ENCODE measurements at regions not wholly inside any gene's neighbourhood (a gene's known extent, or its start where the extent isn't known, plus 50 kb on each side); places are given as distances from the start of the nearest gene placed in this dataset.

GRCh38 chr18:22254088-22254487 lies 84.7 kb downstream of the GATA6 start:
- TF ChIP-seq POLR2A (IDR thresholded peaks at IDR 0.05) = no peak
- TF ChIP-seq CTCF (IDR thresholded peaks at IDR 0.05 in 4 of 5, conservative IDR thresholded peaks at IDR 0.05 in 1 of 5) = no peak
